Keratinocyte (primary cell): ENCODE measurements at regions not wholly inside any gene's neighbourhood (a gene's known extent, or its start where the extent isn't known, plus 50 kb on each side); places are given as distances from the start of the nearest gene placed in this dataset.

Source experiments
- EZH2 ChIP-seq: IDR thresholded peaks from one replicate; pipeline ENCODE4 v1.6.1; 2012; ENCODE audit warnings: inconsistent platforms, mild to moderate bottlenecking, low read length, moderate library complexity
- TF ChIP-seq, protein P1 (sequence below), 3 experiments: IDR thresholded peaks in 1 of 3; conservative IDR thresholded peaks in 1 of 3; optimal IDR thresholded peaks in 1 of 3; 2 replicates in 2 of 3; 3 replicates in 1 of 3; pipeline versions ENCODE3 to v1.5.1; 2011; ENCODE audit warnings: low read length in 3 of 3, mild to moderate bottlenecking in 3 of 3, moderate library complexity in 2 of 3, control low read depth in 1 of 3, inconsistent platforms in 1 of 3; ENCODE audit not compliant: insufficient read depth in 2 of 3; ENCODE audit errors: extremely low read depth in 1 of 3

DNA sequence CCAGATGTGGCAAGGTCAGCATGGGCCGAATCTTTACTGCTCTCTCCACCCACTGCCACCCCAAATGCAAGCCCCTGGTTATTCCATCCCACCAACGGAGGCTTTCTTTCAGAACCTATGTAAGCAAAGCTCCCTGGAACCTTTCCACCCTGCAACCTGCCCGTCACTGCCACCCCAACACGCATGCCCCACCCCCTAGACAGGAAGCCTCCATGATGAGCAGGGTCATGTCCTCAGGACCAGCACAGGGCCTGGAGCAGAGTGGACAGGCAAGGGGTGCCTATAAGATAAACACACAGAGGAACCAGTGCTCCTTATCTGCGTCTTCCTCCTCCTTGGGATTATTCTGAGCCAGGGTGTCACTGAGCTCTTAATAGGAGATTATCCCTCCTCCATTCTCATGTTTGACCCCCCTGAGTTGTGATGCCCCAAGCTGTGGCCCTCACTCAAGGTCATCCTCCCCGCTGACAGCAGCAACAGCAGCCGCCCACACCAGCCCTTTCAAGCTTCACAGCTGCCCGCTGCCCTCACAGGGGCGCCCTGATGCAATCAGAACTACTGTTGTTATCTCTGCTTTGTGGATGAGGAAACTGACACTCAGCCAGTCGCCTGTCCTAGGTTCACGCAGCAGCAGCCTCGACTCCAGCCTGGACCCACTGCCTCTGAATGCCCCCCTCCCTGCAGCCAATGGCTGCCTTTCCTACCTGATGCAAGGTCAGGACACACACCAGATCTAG lies 647.3 kb downstream of the TBC1D22A start:
- TF ChIP-seq, protein P1, sequence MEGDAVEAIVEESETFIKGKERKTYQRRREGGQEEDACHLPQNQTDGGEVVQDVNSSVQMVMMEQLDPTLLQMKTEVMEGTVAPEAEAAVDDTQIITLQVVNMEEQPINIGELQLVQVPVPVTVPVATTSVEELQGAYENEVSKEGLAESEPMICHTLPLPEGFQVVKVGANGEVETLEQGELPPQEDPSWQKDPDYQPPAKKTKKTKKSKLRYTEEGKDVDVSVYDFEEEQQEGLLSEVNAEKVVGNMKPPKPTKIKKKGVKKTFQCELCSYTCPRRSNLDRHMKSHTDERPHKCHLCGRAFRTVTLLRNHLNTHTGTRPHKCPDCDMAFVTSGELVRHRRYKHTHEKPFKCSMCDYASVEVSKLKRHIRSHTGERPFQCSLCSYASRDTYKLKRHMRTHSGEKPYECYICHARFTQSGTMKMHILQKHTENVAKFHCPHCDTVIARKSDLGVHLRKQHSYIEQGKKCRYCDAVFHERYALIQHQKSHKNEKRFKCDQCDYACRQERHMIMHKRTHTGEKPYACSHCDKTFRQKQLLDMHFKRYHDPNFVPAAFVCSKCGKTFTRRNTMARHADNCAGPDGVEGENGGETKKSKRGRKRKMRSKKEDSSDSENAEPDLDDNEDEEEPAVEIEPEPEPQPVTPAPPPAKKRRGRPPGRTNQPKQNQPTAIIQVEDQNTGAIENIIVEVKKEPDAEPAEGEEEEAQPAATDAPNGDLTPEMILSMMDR (optimal IDR thresholded peaks at IDR 0.05 in 1 of 3, IDR thresholded peaks at IDR 0.05 in 1 of 3, conservative IDR thresholded peaks at IDR 0.05 in 1 of 3; ENCODE audit: extremely low read depth in 1 of 3, insufficient read depth in 2 of 3, low read length in 3 of 3) = no peak
- no peak for TF ChIP-seq EZH2
